ENCODE measurements at regions not wholly inside any gene's neighbourhood (a gene's known extent, or its start where the extent isn't known, plus 50 kb on each side); places are given as distances from the start of the nearest gene placed in this dataset.
A peak's percentile ranks its signal among the peaks of the same experiment; 100 is the strongest.

DNA sequence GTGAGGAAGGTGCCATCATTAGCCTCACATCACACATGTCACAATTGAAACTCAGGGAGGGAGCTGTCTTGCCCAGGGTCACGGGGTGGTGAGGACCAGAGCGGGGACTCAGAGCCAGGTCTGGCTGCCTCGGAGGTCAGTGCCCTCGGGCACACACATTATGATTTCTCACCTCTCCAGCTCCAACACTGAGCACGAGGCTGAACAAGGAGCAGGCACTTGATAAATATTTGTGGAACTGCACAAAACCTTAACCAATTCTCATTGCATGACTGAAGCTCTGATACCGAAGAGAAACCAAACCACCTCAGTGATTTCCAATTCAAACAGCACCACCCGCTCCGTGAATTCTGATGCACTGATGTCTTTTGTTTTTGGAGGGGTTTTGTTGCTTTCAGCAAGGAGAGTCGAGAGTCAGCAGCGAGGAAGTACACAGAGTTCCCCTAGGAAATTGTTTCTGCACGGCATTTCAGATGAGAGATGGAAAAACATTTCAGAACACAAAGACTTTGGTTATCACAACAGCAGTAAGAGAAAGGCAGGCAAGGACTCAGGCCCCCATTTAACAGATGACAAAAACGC, 55.3 kb upstream of the ZMIZ1 start:
- intact Hi-C loops (cut with DNase I; ENCODE audit: low total_unique reads) (no loop called here), in situ Hi-C loops (cut with MboI; ENCODE audit: low sequenced_read_pairs in 4 of 4) (no loop called here)
- no peaks in the 10 kb centered on the region for H3K36me3 ChIP-seq
- no peak overlapping the region for H3K4me3 ChIP-seq
- peaks cover 3 to 10% of the 10 kb centered on the region in 2 donors for H3K4me1 ChIP-seq
- no peak for TF ChIP-seq POLR2A (IDR thresholded peaks at IDR 0.05)
- TF ChIP-seq, protein P1, sequence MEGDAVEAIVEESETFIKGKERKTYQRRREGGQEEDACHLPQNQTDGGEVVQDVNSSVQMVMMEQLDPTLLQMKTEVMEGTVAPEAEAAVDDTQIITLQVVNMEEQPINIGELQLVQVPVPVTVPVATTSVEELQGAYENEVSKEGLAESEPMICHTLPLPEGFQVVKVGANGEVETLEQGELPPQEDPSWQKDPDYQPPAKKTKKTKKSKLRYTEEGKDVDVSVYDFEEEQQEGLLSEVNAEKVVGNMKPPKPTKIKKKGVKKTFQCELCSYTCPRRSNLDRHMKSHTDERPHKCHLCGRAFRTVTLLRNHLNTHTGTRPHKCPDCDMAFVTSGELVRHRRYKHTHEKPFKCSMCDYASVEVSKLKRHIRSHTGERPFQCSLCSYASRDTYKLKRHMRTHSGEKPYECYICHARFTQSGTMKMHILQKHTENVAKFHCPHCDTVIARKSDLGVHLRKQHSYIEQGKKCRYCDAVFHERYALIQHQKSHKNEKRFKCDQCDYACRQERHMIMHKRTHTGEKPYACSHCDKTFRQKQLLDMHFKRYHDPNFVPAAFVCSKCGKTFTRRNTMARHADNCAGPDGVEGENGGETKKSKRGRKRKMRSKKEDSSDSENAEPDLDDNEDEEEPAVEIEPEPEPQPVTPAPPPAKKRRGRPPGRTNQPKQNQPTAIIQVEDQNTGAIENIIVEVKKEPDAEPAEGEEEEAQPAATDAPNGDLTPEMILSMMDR (IDR thresholded peaks at IDR 0.05 in 4 of 5, conservative IDR thresholded peaks at IDR 0.05 in 1 of 5) = no peak
- peak overlapping the region in 1 of 4 donors; percentile 6 for H3K27ac ChIP-seq
- no peak for DNase-seq
- H3K9me3 ChIP-seq = no peaks in the 10 kb centered on the region
- H3K27me3 ChIP-seq = no peaks in the 10 kb centered on the region
- peak in 1 of 2 donors; percentile 8 for ATAC-seq

DNA sequence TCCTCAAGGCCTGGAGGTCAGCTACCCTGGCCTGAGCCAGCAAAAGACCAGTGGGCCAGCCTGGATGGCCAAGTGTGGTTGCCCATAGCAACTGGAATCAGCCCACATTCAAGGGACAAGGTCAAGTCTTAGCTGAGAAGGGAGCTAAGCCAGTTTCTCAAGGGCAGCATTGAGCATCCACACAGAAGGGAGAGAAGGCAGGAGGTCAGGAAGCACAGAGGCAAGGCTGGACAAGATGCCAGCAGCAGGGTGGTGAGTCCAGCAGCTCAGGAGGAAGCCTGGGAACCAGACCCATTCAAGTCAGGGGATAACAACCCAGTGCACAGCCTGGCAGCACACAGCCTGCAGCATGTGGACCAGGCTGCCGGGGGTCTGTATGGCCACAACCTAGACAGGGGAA, 54.0 kb upstream of the ZMIZ1 start:
- intact Hi-C loops (cut with DNase I; ENCODE audit: low total_unique reads) (no loop called here), in situ Hi-C loops (cut with MboI; ENCODE audit: low sequenced_read_pairs in 4 of 4) (no loop called here)
- DNase-seq (no peak), ATAC-seq (no peak)
- H3K4me1 ChIP-seq = peaks cover 12 to 13% of the 10 kb centered on the region in 2 donors
- no peaks in the 10 kb centered on the region for H3K36me3 ChIP-seq
- no peak overlapping the region for H3K4me3 ChIP-seq
- TF ChIP-seq POLR2A (IDR thresholded peaks at IDR 0.05) = no peak
- TF ChIP-seq, protein P1 (IDR thresholded peaks at IDR 0.05 in 4 of 5, conservative IDR thresholded peaks at IDR 0.05 in 1 of 5) = no peak
- H3K27me3 ChIP-seq = no peaks in the 10 kb centered on the region
- H3K9me3 ChIP-seq = no peaks in the 10 kb centered on the region
- peak overlapping the region in 1 of 4 donors; percentile 6 for H3K27ac ChIP-seq

DNA sequence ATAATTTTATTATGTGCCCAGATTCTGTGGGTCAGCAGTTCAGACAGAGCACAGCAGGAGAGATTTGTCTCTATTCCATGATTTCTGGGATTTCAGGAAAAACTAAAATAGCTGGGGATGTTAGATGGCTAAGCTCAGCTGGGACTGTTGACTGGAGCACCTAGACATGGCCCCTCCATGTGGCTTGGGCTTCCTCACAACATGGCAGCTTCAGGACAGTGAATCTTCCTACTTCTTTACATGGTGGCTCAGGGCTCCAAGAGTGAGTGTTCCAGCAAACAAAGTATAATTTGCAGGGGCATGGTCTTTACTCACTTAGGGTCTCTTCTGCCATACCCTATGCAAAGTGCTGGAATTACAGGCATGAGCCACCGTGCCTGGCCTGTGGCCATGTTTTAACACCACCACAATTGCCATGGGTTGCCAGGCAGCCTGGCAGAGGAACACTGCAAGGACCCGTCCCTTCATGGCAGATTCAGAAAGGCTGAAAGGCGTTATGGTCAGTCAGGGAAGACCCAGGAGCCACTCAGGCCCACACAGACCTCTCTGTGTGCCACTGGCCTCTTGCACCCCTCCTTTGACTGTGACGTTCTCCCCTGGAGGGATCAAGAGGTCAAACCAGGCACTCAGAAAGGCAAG, 50.8 kb upstream of the ZMIZ1 start:
- H3K27me3 ChIP-seq = no peaks in the 10 kb centered on the region
- in situ Hi-C loops (cut with MboI; ENCODE audit: low sequenced_read_pairs in 4 of 4) (no loop called here), intact Hi-C loops (cut with DNase I; ENCODE audit: low total_unique reads) (no loop called here)
- peak overlapping the region; percentile 70 to 84 (median 82) for H3K27ac ChIP-seq
- TF ChIP-seq, protein P1 (IDR thresholded peaks at IDR 0.05 in 4 of 5, conservative IDR thresholded peaks at IDR 0.05 in 1 of 5) = no peak
- no peak for TF ChIP-seq POLR2A (IDR thresholded peaks at IDR 0.05)
- ATAC-seq (no peak), DNase-seq (no peak)
- H3K36me3 ChIP-seq = no peaks in the 10 kb centered on the region
- H3K4me3 ChIP-seq = no peak overlapping the region
- peaks cover 15 to 25% of the 10 kb centered on the region in 2 donors for H3K4me1 ChIP-seq
- H3K9me3 ChIP-seq = no peaks in the 10 kb centered on the region

DNA sequence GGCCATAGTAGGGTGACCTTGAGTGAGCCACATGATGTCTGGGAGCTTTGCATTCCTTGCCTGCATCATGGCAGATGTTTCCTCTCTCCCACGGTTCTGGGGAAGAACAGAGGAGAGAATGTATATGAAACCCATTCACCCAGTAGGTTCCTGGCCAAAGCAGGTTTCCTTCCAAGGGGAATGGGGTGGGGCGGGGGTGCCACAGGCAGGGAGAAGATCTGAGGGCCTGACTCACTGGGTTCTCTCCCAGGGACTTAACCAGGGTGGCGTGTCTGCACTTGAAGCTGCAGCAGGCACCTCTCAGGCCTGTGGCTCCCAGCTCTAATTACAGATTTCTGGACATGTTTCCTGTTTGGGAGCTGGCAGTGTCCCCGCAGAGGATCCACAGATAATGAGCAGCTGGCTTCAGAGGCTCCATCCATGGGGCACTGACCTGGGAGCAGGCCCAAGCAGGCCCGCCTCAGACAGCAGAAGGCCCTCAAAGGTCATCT, 50.2 kb upstream of the ZMIZ1 start:
- peaks cover 21 to 30% of the 10 kb centered on the region in 2 donors for H3K4me1 ChIP-seq
- no peaks in the 10 kb centered on the region for H3K9me3 ChIP-seq
- in situ Hi-C loops (cut with MboI; ENCODE audit: low sequenced_read_pairs in 4 of 4) = no loop called here
- intact Hi-C loops (cut with DNase I; ENCODE audit: low total_unique reads) = no loop called here
- peak overlapping the region; percentile 70 to 84 (median 82) for H3K27ac ChIP-seq
- H3K27me3 ChIP-seq = no peaks in the 10 kb centered on the region
- TF ChIP-seq, protein P1 (IDR thresholded peaks at IDR 0.05 in 4 of 5, conservative IDR thresholded peaks at IDR 0.05 in 1 of 5) = no peak
- TF ChIP-seq POLR2A (IDR thresholded peaks at IDR 0.05) = no peak
- ATAC-seq (peak; percentile 19 to 39), DNase-seq (peak; percentile 47 to 76)
- H3K4me3 ChIP-seq = no peak overlapping the region
- H3K36me3 ChIP-seq = no peaks in the 10 kb centered on the region

Measured in gastrocnemius medialis (tissue), 4 donors.